ENCODE measurements at regions not wholly inside any gene's neighbourhood (a gene's known extent, or its start where the extent isn't known, plus 50 kb on each side); places are given as distances from the start of the nearest gene placed in this dataset.

GRCh38 chr10:118108194-118109026 is 61.7 kb upstream of the RAB11FIP2 start:
- no peak for DNase-seq (ENCODE audit: low read depth in 2 of 2, low spot score in 1 of 2)

DNA sequence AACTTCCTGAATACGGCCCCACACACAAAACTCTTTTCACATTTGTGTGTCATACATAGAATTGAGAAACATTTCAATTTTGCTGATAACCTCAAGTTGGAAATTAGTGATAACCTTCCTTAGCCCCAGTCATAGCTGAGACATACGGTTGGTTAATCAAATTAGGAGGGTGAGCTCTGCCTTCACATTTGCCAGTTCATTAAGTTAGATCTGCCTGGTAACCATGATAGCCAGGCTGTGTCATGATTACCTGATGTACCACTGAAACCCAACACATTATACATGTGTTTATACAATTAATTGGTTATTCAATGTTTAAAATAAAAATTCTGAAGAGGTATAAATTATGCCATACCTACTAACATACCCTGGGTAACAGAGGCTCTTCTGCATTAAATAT is 60.8 kb upstream of the RAB11FIP2 start:
- no peak for DNase-seq (ENCODE audit: low read depth in 2 of 2, low spot score in 1 of 2)

DNA sequence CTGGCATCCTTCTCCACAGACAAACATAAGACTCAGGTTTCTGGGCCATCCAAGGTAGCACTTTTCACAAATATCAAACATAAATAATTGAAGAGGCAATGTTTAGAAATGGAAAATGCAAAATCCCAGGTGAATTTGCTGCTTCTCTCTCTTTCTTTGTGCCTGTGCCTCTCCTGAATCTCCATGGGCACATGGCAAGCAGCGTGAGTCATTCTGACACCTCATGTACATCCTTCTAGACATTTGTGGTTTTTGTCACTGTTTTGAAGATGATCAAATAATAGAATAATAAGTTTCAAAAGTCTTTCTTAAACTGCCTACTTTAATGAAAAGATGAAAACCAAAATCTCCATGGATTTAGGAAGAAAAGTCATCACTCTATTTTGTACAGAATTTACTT is 60.3 kb upstream of the RAB11FIP2 start:
- no peak for DNase-seq (ENCODE audit: low read depth in 2 of 2, low spot score in 1 of 2)

GRCh38 chr10:118106426-118106825 is 59.7 kb upstream of the RAB11FIP2 start:
- DNase-seq (ENCODE audit: low read depth in 2 of 2, low spot score in 1 of 2): no peak

DNA sequence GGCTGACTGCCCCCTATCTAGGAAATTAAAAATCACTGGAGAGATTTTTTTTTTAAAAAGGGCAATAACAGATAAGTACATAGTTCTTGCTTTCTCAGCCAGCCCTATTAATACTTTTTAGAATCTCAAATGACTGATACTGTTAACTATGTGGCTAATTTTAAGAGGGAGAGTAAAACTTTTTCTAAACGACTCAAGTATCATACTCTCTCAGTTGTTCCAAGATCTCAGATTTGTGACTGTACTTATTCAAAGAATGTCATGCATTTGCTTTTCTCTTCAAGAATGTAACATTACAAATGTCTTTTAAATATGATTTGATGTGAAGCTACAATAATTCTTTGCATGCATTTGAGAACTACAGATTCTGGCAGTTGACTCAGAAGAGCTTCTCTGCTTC is 55.4 kb upstream of the RAB11FIP2 start:
- no peak for DNase-seq (ENCODE audit: low read depth in 2 of 2, low spot score in 1 of 2)

- DNase-seq (ENCODE audit: low read depth in 2 of 2, low spot score in 1 of 2): no peak
These were observed 54.8 kb upstream of the RAB11FIP2 start for GRCh38 chr10:118101501-118101900.

All from stimulated activated CD8-positive, alpha-beta memory T cell treated with anti-CD3 and anti-CD28 coated beads, Interleukin-4, amount 100 ng/mL, for 1 hour (primary cell).